ENCODE measurements at regions not wholly inside any gene's neighbourhood (a gene's known extent, or its start where the extent isn't known, plus 50 kb on each side); places are given as distances from the start of the nearest gene placed in this dataset.

DNA sequence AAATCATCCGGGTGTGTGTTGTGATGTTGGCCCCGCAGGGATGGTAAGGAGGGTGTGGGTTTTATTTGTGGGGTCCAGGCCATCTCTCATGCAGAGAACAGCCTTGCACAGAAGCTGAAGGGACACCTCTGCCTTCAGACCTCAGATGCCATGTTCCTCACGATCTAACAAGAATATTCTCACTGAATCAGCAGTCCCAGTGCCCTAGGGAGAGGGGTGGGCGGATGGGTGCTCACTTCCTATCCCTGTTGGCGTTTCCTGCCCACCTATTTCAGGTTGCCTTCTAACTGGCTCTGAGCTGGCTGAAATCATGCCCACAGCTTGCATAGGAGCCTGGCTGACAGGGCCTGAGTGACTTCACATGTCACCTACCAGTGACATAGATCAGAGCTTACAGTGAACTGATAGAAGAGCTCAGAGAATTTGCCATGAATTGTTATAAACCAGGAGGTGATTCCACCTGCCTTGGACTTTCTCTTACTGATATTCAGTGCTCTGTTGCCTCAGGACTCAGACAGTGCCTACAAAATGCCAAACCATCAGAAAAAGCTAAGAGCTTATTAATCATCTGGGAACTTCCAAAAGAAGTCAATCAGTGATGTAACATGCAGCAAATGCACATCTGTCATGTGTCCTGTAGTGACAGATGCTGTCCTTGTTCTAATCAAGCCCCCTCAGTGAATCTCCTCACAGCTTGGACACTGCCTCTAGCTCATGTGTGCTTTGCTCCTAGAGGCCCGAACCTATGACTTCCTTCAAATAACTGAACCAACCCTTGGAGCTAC lies 186.8 kb upstream of the ADRA1D start:
- TF ChIP-seq L3MBTL2 (conservative IDR thresholded peaks at IDR 0.05) (no peak), FOXA1 (IDR thresholded peaks at IDR 0.05) (no peak), ARNT (IDR thresholded peaks at IDR 0.05) (no peak), FOXM1 (IDR thresholded peaks at IDR 0.05; ENCODE audit: borderline replicate concordance) (no peak), FOXK2 (IDR thresholded peaks at IDR 0.05) (no peak), SP1 (IDR thresholded peaks at IDR 0.05) (no peak)
- TF ChIP-seq, protein P1, sequence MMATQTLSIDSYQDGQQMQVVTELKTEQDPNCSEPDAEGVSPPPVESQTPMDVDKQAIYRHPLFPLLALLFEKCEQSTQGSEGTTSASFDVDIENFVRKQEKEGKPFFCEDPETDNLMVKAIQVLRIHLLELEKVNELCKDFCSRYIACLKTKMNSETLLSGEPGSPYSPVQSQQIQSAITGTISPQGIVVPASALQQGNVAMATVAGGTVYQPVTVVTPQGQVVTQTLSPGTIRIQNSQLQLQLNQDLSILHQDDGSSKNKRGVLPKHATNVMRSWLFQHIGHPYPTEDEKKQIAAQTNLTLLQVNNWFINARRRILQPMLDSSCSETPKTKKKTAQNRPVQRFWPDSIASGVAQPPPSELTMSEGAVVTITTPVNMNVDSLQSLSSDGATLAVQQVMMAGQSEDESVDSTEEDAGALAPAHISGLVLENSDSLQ (IDR thresholded peaks at IDR 0.05): no peak
